Small intestine (tissue), 7 donors: ENCODE measurements at regions not wholly inside any gene's neighbourhood (a gene's known extent, or its start where the extent isn't known, plus 50 kb on each side); places are given as distances from the start of the nearest gene placed in this dataset.

Experiments used
- DNase-seq, 2 donors: peaks; one replicate each; pipeline versions ENCODE4 v3.0.0 to v3.0.0-alpha.2; 2013
- FAIRE-seq: peaks from 2 replicates; lab custom pipeline; 2012; peaks lifted over from hg19 to GRCh38; lab: Jason Lieb, UNC
- H3K27ac ChIP-seq, 3 donors: one replicate each; pipeline ENCODE4 v1.5.1; 2013; ENCODE audit warnings: low read length in 2 of 3, mild to moderate bottlenecking in 2 of 3, control low read depth in 1 of 3, inconsistent platforms in 1 of 3, low read depth in 1 of 3, moderate library complexity in 1 of 3
- H3K27me3 ChIP-seq, 3 donors: one replicate each; pipeline ENCODE4 v1.6.1; 2013; ENCODE audit warnings: low read length in 3 of 3, inconsistent platforms in 1 of 3; ENCODE audit not compliant: control insufficient read depth in 3 of 3, insufficient read depth in 3 of 3
- H3K36me3 ChIP-seq, 3 donors: one replicate each; pipeline ENCODE4 v1.6.1; 2013; ENCODE audit warnings: low read length in 3 of 3, inconsistent platforms in 1 of 3, low read depth in 1 of 3, mild to moderate bottlenecking in 1 of 3, moderate library complexity in 1 of 3; ENCODE audit not compliant: control insufficient read depth in 3 of 3, insufficient read depth in 2 of 3
- H3K4me1 ChIP-seq, 3 donors: one replicate each; pipeline ENCODE4 v1.6.1; 2013; ENCODE audit warnings: low read length in 2 of 3, inconsistent platforms in 1 of 3, low read depth in 1 of 3, mild to moderate bottlenecking in 1 of 3, moderate library complexity in 1 of 3; ENCODE audit not compliant: control insufficient read depth in 3 of 3, insufficient read depth in 2 of 3
- H3K4me3 ChIP-seq, 3 donors: one replicate each; pipeline ENCODE4 v1.5.1; 2013; ENCODE audit warnings: low read length in 3 of 3, control low read depth in 1 of 3, inconsistent platforms in 1 of 3, low read depth in 1 of 3, mild to moderate bottlenecking in 1 of 3, moderate library complexity in 1 of 3
- H3K9me3 ChIP-seq, 2 donors: one replicate each; pipeline ENCODE4 v1.6.1; 2013; ENCODE audit warnings: low read depth in 1 of 2, low read length in 1 of 2; ENCODE audit not compliant: control insufficient read depth in 2 of 2, insufficient read depth in 1 of 2
- WGBS, 3 donors: extraction: QIAGEN DNeasy Blood & Tissue Kit; methylation state at CpG; one replicate each; pipeline ENCODE4 v1.1.7; 2013; 5-methylcytosine and 5-hydroxymethylcytosine counted together
- donor health status: healthy with polysubstance abuse.
- donor health status: control.
- donor health status: control.
- donor health status: Bipolar disorder and iron deficiency.
- donor health status: healthy.

- H3K4me1 ChIP-seq, result peaks cover 0 to 9% (median 0%) of the 10 kb centered on the region in 3 donors
- H3K36me3 ChIP-seq, result no peaks in the 10 kb centered on the region
- FAIRE-seq (no peak), DNase-seq (no peak)
- H3K4me3 ChIP-seq, result no peak overlapping the region
- no peaks in the 10 kb centered on the region for H3K9me3 ChIP-seq
- no peaks in the 10 kb centered on the region for H3K27me3 ChIP-seq
- 83 to 96% (median 90%) methylated on average over 2 of the region's 2 CpGs for WGBS, 3 donors
- no peak overlapping the region for H3K27ac ChIP-seq
Observed at GRCh38 chr9:108188482-108188881, 667.3 kb downstream of the ACTL7B start.

DNA sequence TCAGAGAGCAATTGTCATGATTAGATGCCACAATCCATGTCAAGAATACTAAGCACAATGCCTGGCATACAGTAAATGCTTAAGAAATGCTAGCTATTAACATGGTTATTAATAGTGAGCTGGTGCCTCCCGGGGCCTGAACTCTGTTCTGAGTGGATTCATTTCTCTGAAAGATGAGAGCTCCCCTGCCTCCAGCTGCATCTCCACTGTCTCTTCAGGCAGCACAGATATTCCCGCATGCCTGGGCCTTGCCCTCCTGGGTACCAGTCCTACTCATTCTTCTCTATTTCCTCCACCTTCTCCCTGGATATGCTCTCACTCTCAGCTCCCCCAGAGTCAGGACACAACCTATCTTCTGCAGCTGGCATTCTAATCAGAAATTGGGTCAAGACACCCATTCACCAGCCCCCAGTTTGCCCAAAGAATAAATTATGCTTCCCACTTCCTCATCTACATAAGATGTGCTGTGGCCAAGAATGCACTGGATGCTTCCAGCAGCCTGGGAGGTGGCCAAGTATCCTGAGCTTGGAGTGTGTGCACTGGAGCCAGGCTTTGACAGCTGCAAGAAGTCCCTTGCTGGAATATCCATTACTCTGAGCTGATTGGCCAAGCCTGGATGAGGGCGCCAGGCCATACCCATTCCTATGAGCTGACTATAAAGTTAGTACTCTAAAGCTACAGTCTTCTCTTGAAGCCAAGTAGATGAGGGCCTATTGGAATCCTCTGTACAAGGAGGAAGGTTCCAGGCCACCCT lies 669.0 kb downstream of the ACTL7B start:
- no peak for DNase-seq

GRCh38 chr9:108185613-108186012 lies 670.2 kb downstream of the ACTL7B start:
- WGBS, 3 donors, result 80 to 87% (median 83%) methylated on average over 5 of the region's 5 CpGs
- no peak for FAIRE-seq

More for the DNA sequence above, 669.0 kb downstream of the ACTL7B start:
- no peaks in the 10 kb centered on the region for H3K9me3 ChIP-seq
- no peaks in the 10 kb centered on the region for H3K36me3 ChIP-seq
- 48 to 87% (median 85%) methylated on average over 3 of the region's 3 CpGs for WGBS, 3 donors
- no peak overlapping the region for H3K4me3 ChIP-seq
- H3K27me3 ChIP-seq, result no peaks in the 10 kb centered on the region
- no peak for FAIRE-seq
- H3K27ac ChIP-seq, result no peak overlapping the region
- H3K4me1 ChIP-seq, result peaks cover 0 to 9% (median 0%) of the 10 kb centered on the region in 3 donors

DNA sequence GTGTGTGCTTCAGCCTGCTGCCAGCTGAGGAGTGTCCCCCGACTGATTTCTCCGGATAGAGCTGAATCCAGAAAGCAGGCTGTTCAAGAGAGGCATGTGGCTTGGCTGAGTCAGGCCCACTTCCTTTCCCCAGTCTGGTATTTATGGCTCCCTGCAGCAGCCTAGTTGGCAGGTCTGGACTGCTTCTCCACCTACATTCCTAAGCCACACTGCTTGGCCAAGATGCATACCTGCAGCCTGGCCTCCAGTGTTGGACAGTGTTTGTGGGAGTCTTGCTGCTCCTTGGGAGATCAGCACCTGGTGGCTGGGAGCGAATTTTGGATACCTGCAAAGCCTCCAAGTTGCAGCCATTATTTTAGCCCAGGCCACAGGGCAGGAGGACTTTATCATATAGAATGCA lies 670.8 kb downstream of the ACTL7B start:
- Histone ChIP-seq H3K36me3 (no peaks in the 10 kb centered on the region), H3K4me3 (no peak overlapping the region), H3K27me3 (peaks cover 0 to 4% (median 0%) of the 10 kb centered on the region in 3 donors), H3K4me1 (peaks cover 0 to 9% (median 0%) of the 10 kb centered on the region in 3 donors), H3K9me3 (no peaks in the 10 kb centered on the region), H3K27ac (peak overlapping the region in 1 of 3 donors; percentile 63)
- no peak for FAIRE-seq
- WGBS, 3 donors, result 23 to 32% (median 26%) methylated on average over 3 of the region's 3 CpGs
- peak; percentile 64 to 69 for DNase-seq

More at GRCh38 chr9:108185613-108186012, 670.2 kb downstream of the ACTL7B start:
- Histone ChIP-seq H3K27ac (no peak overlapping the region), H3K36me3 (no peaks in the 10 kb centered on the region), H3K4me3 (no peak overlapping the region), H3K9me3 (no peaks in the 10 kb centered on the region), H3K27me3 (peaks cover 0 to 4% (median 0%) of the 10 kb centered on the region in 3 donors), H3K4me1 (peaks cover 0 to 9% (median 0%) of the 10 kb centered on the region in 3 donors)
- DNase-seq, result no peak

DNA sequence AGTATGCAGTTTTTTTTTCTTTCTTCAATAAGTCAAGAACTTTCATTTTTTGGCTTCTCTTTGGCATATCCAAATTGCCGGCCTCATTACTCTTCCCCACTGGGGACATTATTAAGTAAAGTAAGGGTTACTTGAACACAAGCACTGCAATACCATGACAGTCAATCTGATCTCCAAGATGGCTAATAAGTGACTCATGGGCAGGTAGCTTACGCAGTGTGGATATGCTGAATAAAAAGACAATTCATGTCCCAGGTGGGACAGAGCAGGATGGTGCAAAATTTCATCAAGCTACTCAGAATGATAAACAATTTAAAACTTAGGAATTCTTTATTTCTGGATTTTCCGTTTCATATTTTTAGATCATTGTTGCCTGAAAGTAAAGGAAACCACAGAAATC lies 671.8 kb downstream of the ACTL7B start:
- H3K4me1 ChIP-seq, result peaks cover 0 to 9% (median 0%) of the 10 kb centered on the region in 3 donors

DNA sequence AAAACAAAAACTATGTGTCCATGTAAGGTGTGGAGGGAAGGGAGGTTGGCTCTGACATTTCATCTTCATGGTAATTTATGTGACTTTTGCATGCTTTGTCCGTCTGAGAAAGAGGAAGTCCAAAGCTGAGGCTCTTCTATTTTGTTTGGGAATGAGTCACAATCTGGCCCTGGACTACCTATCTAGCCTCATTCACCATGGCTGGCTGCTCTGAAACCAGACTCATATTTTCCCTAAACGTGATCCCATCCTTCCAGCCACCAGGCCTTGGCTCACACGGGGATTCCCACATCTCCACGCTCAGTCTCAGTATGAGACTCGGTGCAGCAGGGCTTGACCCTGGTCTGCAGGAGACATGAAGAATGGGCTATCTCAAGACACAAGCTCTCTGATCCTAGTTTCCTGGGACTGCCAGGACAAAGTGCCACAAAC lies 672.8 kb downstream of the ACTL7B start:
- 68 to 85% (median 69%) methylated on average over 5 of the region's 5 CpGs for WGBS, 3 donors
- Histone ChIP-seq H3K27ac (no peak overlapping the region), H3K4me3 (no peak overlapping the region)

More for the DNA sequence above, 671.8 kb downstream of the ACTL7B start:
- 94 to 95% (median 94%) methylated on average over 3 of the region's 3 CpGs for WGBS, 3 donors
- Histone ChIP-seq H3K27ac (no peak overlapping the region), H3K27me3 (peaks cover 0 to 4% (median 0%) of the 10 kb centered on the region in 3 donors), H3K9me3 (no peaks in the 10 kb centered on the region), H3K36me3 (no peaks in the 10 kb centered on the region), H3K4me3 (no peak overlapping the region)
- FAIRE-seq (no peak), DNase-seq (no peak)

GRCh38 chr9:108182270-108182669 lies 673.5 kb downstream of the ACTL7B start:
- Histone ChIP-seq H3K27me3 (peaks cover 0 to 4% (median 0%) of the 10 kb centered on the region in 3 donors), H3K9me3 (no peaks in the 10 kb centered on the region), H3K4me1 (peaks cover 0 to 9% (median 0%) of the 10 kb centered on the region in 3 donors), H3K27ac (no peak overlapping the region), H3K36me3 (no peaks in the 10 kb centered on the region), H3K4me3 (no peak overlapping the region)
- no peak for DNase-seq
- no peak for FAIRE-seq
- WGBS, 3 donors, result 88 to 92% (median 92%) methylated on average over 8 of the region's 8 CpGs

More for the DNA sequence above, 672.8 kb downstream of the ACTL7B start:
- no peak for DNase-seq
- H3K9me3 ChIP-seq, result no peaks in the 10 kb centered on the region
- no peak for FAIRE-seq
- H3K27me3 ChIP-seq, result peaks cover 0 to 4% (median 0%) of the 10 kb centered on the region in 3 donors
- H3K36me3 ChIP-seq, result no peaks in the 10 kb centered on the region
- peaks cover 0 to 9% (median 0%) of the 10 kb centered on the region in 3 donors for H3K4me1 ChIP-seq

- FAIRE-seq (no peak), DNase-seq (no peak)
- 78 to 88% (median 85%) methylated on average over 2 of the region's 2 CpGs for WGBS, 3 donors
- Histone ChIP-seq H3K27me3 (peaks cover 0 to 4% (median 0%) of the 10 kb centered on the region in 3 donors), H3K36me3 (no peaks in the 10 kb centered on the region), H3K27ac (no peak overlapping the region), H3K9me3 (no peaks in the 10 kb centered on the region), H3K4me3 (no peak overlapping the region), H3K4me1 (peaks cover 0 to 9% (median 0%) of the 10 kb centered on the region in 3 donors)
Observed at GRCh38 chr9:108181441-108181840, 674.3 kb downstream of the ACTL7B start.
